Muscle layer of colon (tissue), 2 donors: ENCODE measurements at regions not wholly inside any gene's neighbourhood (a gene's known extent, or its start where the extent isn't known, plus 50 kb on each side); places are given as distances from the start of the nearest gene placed in this dataset.
"Not testable (repeated sequence)": the region's sequence is repeated elsewhere in the genome, so short reads cannot be mapped to it uniquely, and the experiment has no call there.

ENCODE experiments used
- H3K27ac ChIP-seq: one replicate; pipeline ENCODE4 v1.7.0; 2013; ENCODE audit warnings: low read depth, mild to moderate bottlenecking, low read length, moderate library complexity
- H3K27me3 ChIP-seq, 2 donors: one replicate each; pipeline ENCODE4 v1.7.0; 2013; ENCODE audit warnings: low read length in 2 of 2, mild to moderate bottlenecking in 2 of 2; ENCODE audit not compliant: insufficient read depth in 2 of 2, control insufficient read depth in 1 of 2
- H3K36me3 ChIP-seq: one replicate; pipeline ENCODE4 v1.7.0; 2013; ENCODE audit warnings: mild to moderate bottlenecking, low read length; ENCODE audit not compliant: insufficient read depth
- H3K4me1 ChIP-seq: one replicate; pipeline ENCODE4 v1.7.0; 2013; ENCODE audit warnings: mild to moderate bottlenecking, low read length; ENCODE audit not compliant: insufficient read depth
- H3K4me3 ChIP-seq, 2 donors: one replicate each; pipeline ENCODE4 v1.7.0; 2013; ENCODE audit warnings: low read length in 2 of 2, low read depth in 1 of 2, mild to moderate bottlenecking in 1 of 2, moderate library complexity in 1 of 2
- H3K9ac ChIP-seq: one replicate; pipeline ENCODE4 v1.7.0; 2013; ENCODE audit warnings: low read length
- H3K9me3 ChIP-seq: one replicate; pipeline ENCODE4 v1.7.0; 2013; ENCODE audit warnings: mild to moderate bottlenecking, low read length
- donor health status: abdominal sarcoma.
- donor health status: Adenocarcinoma of cecum.

GRCh38 chr10:6833458-6834011 lies 253.5 kb upstream of the PRKCQ start:
- H3K4me3 ChIP-seq: no peak overlapping the region
- no peak overlapping the region for H3K27ac ChIP-seq
- no peak overlapping the region for H3K9ac ChIP-seq
- no peaks in the 10 kb centered on the region for H3K27me3 ChIP-seq
- no peaks in the 10 kb centered on the region for H3K9me3 ChIP-seq
- no peaks in the 10 kb centered on the region for H3K4me1 ChIP-seq
- H3K36me3 ChIP-seq: no peaks in the 10 kb centered on the region

- H3K9me3 ChIP-seq, H3K9ac ChIP-seq, H3K27ac ChIP-seq, H3K4me3 ChIP-seq, H3K4me1 ChIP-seq, H3K27me3 ChIP-seq, H3K36me3 ChIP-seq: not testable (repeated sequence)
Observed at GRCh38 chr10:6830981-6831380, 250.9 kb upstream of the PRKCQ start.

DNA sequence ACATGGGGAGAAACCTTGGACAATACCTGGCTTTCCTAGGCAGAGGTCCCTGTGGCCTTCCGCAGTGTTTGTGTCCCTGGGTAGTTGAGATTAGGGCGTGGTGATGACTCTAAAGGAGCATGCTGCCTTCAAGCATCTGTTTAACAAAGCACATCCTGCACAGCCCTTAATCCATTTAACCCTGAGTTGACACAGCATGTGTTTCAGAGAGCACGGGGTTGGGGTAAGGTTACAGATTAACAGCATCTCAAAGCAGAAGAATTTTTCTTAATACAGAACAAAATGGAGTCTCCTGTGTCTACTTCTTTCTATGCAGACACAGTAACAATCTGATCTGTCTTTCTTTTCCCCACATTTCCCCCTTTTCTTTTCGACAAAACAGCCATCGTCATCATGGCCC lies 244.7 kb upstream of the PRKCQ start:
- not testable (repeated sequence) for H3K9ac ChIP-seq, H3K27me3 ChIP-seq, H3K36me3 ChIP-seq, H3K4me3 ChIP-seq, H3K27ac ChIP-seq, H3K4me1 ChIP-seq, H3K9me3 ChIP-seq

- Histone ChIP-seq H3K27me3 (no peaks in the 10 kb centered on the region), H3K27ac (no peak overlapping the region), H3K4me1 (no peaks in the 10 kb centered on the region), H3K36me3 (no peaks in the 10 kb centered on the region), H3K4me3 (no peak overlapping the region), H3K9me3 (no peaks in the 10 kb centered on the region), H3K9ac (no peak overlapping the region)
Observed at GRCh38 chr10:6823770-6824169, 243.7 kb upstream of the PRKCQ start.

DNA sequence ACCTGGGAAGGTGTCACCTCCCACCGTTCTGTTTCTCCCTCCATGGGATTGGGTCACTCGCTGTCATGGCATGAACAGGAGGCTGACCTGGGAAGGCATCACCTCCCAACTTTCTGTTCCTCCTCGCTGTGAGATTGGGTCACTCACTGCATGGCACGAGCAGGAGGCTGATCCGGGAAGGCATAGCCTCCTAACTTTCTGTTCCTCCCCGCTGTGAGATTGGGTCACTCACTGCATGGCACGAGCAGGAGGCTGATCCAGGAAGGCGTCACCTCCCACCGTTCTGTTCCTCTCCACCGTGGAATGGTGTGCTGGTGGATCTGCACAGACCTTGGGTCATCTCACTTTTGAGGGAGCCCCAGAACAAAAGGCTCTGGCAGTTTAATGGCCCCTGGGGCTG lies 239.2 kb upstream of the PRKCQ start:
- H3K9me3 ChIP-seq: no peaks in the 10 kb centered on the region
- H3K27me3 ChIP-seq: no peaks in the 10 kb centered on the region
- no peaks in the 10 kb centered on the region for H3K36me3 ChIP-seq
- no peak overlapping the region for H3K9ac ChIP-seq
- no peak overlapping the region for H3K27ac ChIP-seq
- H3K4me3 ChIP-seq: no peak overlapping the region
- H3K4me1 ChIP-seq: no peaks in the 10 kb centered on the region

DNA sequence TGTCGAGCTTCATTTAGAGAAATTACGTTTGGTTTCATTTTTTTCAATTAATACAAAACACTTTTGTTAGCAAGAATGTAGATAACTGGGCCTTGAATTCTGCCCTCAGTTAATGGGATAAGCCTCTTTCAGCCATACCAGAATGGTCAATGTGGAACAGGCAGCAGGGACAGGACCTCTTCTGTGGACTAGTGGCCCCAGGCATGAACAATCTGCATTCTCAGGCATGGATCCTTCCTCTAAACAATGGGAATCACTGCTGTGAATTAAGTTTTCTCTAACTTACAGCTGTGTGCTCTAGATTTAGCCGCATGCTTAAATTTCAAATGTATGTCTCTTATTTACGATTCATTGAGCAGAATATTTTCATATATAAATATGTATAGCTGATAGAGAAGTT lies 237.7 kb upstream of the PRKCQ start:
- H3K4me1 ChIP-seq: no peaks in the 10 kb centered on the region
- H3K9ac ChIP-seq: no peak overlapping the region
- no peak overlapping the region for H3K4me3 ChIP-seq
- H3K9me3 ChIP-seq: no peaks in the 10 kb centered on the region
- H3K36me3 ChIP-seq: no peaks in the 10 kb centered on the region
- no peak overlapping the region for H3K27ac ChIP-seq
- H3K27me3 ChIP-seq: no peaks in the 10 kb centered on the region

DNA sequence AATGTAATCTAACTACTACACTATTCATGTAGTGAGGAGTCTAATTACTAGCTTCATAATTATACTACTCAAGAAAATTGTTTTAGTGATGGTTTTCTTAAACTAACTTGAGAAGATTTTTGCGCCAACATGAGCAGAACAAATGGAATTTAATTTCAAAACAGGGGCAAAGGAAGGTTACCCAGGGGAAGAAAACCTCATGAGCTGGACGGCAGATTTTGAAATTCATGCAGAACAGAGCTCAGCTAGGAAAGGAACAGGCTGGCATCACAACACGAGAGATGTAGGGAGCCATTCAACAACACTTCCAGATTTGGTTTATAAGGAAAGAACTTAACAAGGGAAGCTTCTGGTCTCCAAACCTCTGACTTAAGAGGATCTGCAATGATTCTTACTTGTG lies 235.3 kb upstream of the PRKCQ start:
- H3K4me3 ChIP-seq: no peak overlapping the region
- H3K9ac ChIP-seq: no peak overlapping the region
- H3K27ac ChIP-seq: no peak overlapping the region
- H3K4me1 ChIP-seq: no peaks in the 10 kb centered on the region
- H3K27me3 ChIP-seq: no peaks in the 10 kb centered on the region
- H3K36me3 ChIP-seq: no peaks in the 10 kb centered on the region
- no peaks in the 10 kb centered on the region for H3K9me3 ChIP-seq

- H3K4me1 ChIP-seq: no peaks in the 10 kb centered on the region
- H3K36me3 ChIP-seq: no peaks in the 10 kb centered on the region
- H3K9ac ChIP-seq: no peak overlapping the region
- no peak overlapping the region for H3K27ac ChIP-seq
- H3K27me3 ChIP-seq: no peaks in the 10 kb centered on the region
- no peak overlapping the region for H3K4me3 ChIP-seq
- no peaks in the 10 kb centered on the region for H3K9me3 ChIP-seq
Observed at GRCh38 chr10:6813856-6814255, 233.8 kb upstream of the PRKCQ start.

GRCh38 chr10:6813306-6813705 lies 233.2 kb upstream of the PRKCQ start:
- H3K27me3 ChIP-seq: no peaks in the 10 kb centered on the region
- no peaks in the 10 kb centered on the region for H3K4me1 ChIP-seq
- no peak overlapping the region for H3K9ac ChIP-seq
- H3K27ac ChIP-seq: no peak overlapping the region
- H3K9me3 ChIP-seq: no peaks in the 10 kb centered on the region
- no peak overlapping the region for H3K4me3 ChIP-seq
- no peaks in the 10 kb centered on the region for H3K36me3 ChIP-seq

- no peak overlapping the region for H3K27ac ChIP-seq
- no peaks in the 10 kb centered on the region for H3K36me3 ChIP-seq
- no peak overlapping the region for H3K9ac ChIP-seq
- no peak overlapping the region for H3K4me3 ChIP-seq
- no peaks in the 10 kb centered on the region for H3K4me1 ChIP-seq
- H3K9me3 ChIP-seq: no peaks in the 10 kb centered on the region
- H3K27me3 ChIP-seq: no peaks in the 10 kb centered on the region
Observed at GRCh38 chr10:6811153-6811552, 231.1 kb upstream of the PRKCQ start.

GRCh38 chr10:6803427-6803783 lies 223.3 kb upstream of the PRKCQ start:
- Histone ChIP-seq H3K27ac (no peak overlapping the region), H3K4me1 (no peaks in the 10 kb centered on the region), H3K9me3 (no peaks in the 10 kb centered on the region), H3K9ac (no peak overlapping the region), H3K27me3 (no peaks in the 10 kb centered on the region), H3K4me3 (no peak overlapping the region), H3K36me3 (no peaks in the 10 kb centered on the region)

DNA sequence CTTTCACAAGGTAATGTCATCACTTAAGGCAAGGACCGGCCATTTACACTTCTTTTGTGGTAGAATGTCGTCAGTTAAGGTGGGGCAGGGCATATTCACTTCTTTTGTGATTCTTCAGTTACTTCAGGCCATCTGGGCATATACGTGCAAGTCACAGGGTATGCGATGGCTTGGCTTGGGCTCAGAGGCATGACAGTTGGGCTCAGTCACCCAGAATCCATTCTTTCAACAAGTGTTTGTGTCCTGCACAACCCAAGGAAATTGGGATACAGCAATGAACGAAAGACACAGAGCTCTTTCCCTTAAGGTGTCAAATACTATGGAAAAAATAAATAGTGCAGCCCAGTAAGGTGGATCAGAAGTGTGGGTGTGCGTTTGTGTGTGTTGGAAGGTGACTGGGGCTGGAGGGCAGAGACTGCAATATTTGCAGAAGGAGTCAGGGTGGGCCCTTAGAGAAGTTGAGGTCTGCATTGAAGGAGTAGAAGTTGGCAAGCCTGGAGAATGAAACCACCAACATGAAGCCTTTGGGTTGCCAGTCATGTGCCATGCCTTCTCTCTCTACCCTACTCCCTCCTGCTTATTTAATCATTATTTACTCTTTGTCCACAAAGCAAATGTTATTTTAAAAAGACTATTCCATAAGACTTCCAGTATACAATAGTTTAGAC lies 222.8 kb upstream of the PRKCQ start:
- Histone ChIP-seq H3K9me3 (no peaks in the 10 kb centered on the region), H3K4me1 (no peaks in the 10 kb centered on the region), H3K4me3 (no peak overlapping the region), H3K27me3 (no peaks in the 10 kb centered on the region), H3K9ac (no peak overlapping the region), H3K36me3 (no peaks in the 10 kb centered on the region), H3K27ac (no peak overlapping the region)
